ENCODE measurements at regions not wholly inside any gene's neighbourhood (a gene's known extent, or its start where the extent isn't known, plus 50 kb on each side); places are given as distances from the start of the nearest gene placed in this dataset.

- no peaks in the 10 kb centered on the region for H3K27me3 ChIP-seq (ENCODE audit: insufficient read depth, low read length, poor library complexity, severe bottlenecking)
- H3K79me2 ChIP-seq (ENCODE audit: insufficient read depth, low read length), result no peaks in the 10 kb centered on the region
- H3K9ac ChIP-seq (ENCODE audit: low read depth, low read length, poor library complexity, severe bottlenecking), result no peak overlapping the region
- TF ChIP-seq CTCF (conservative IDR thresholded peaks at IDR 0.05; ENCODE audit: low read length) (no peak), EZH2phosphoT487 (IDR thresholded peaks at IDR 0.05; ENCODE audit: borderline replicate concordance) (no peak)
- H4K20me1 ChIP-seq (ENCODE audit: insufficient read depth, low read length, poor library complexity, severe bottlenecking), result no peaks in the 10 kb centered on the region
- no peaks in the 10 kb centered on the region for H3K9me3 ChIP-seq (ENCODE audit: insufficient read depth, low read depth, low read length)
- H3F3A ChIP-seq (ENCODE audit: low read depth), result no peaks in the 10 kb centered on the region
- no peaks in the 10 kb centered on the region for H3K36me3 ChIP-seq (ENCODE audit: insufficient read depth, low read length)
- H2AFZ ChIP-seq (ENCODE audit: low read length), result no peak overlapping the region
- no peaks in the 10 kb centered on the region for H3K9me2 ChIP-seq (replicated peaks; ENCODE audit: low read depth, low read length)
- no peak overlapping the region for H3K4me2 ChIP-seq (ENCODE audit: low read depth, low read length, poor library complexity, severe bottlenecking)
- no peaks in the 10 kb centered on the region for H3K4me1 ChIP-seq (ENCODE audit: insufficient read depth, low read length, poor library complexity, severe bottlenecking)
- H3K4me3 ChIP-seq (ENCODE audit: low read length, poor library complexity, severe bottlenecking), result no peak overlapping the region
Measured at GRCh38 chr4:175469514-175469913, 342.6 kb downstream of the GPM6A start.

GRCh38 chr4:175470131-175470530 is 341.9 kb downstream of the GPM6A start:
- TF ChIP-seq CTCF (conservative IDR thresholded peaks at IDR 0.05; ENCODE audit: low read length), result no peak
- no peak for TF ChIP-seq EZH2phosphoT487 (IDR thresholded peaks at IDR 0.05; ENCODE audit: borderline replicate concordance)
- no peak overlapping the region for H3K4me2 ChIP-seq (ENCODE audit: low read depth, low read length, poor library complexity, severe bottlenecking)
- H3K9me2 ChIP-seq (replicated peaks; ENCODE audit: low read depth, low read length), result no peaks in the 10 kb centered on the region
- H4K20me1 ChIP-seq (ENCODE audit: insufficient read depth, low read length, poor library complexity, severe bottlenecking), result no peaks in the 10 kb centered on the region
- H3K4me3 ChIP-seq (ENCODE audit: low read length, poor library complexity, severe bottlenecking), result no peak overlapping the region
- H3K4me1 ChIP-seq (ENCODE audit: insufficient read depth, low read length, poor library complexity, severe bottlenecking), result no peaks in the 10 kb centered on the region
- no peak overlapping the region for H3K9ac ChIP-seq (ENCODE audit: low read depth, low read length, poor library complexity, severe bottlenecking)
- no peaks in the 10 kb centered on the region for H3K36me3 ChIP-seq (ENCODE audit: insufficient read depth, low read length)
- H3K79me2 ChIP-seq (ENCODE audit: insufficient read depth, low read length), result no peaks in the 10 kb centered on the region
- no peaks in the 10 kb centered on the region for H3F3A ChIP-seq (ENCODE audit: low read depth)
- H2AFZ ChIP-seq (ENCODE audit: low read length), result no peak overlapping the region
- no peaks in the 10 kb centered on the region for H3K27me3 ChIP-seq (ENCODE audit: insufficient read depth, low read length, poor library complexity, severe bottlenecking)
- H3K9me3 ChIP-seq (ENCODE audit: insufficient read depth, low read depth, low read length), result no peaks in the 10 kb centered on the region

- Histone ChIP-seq H3F3A (ENCODE audit: low read depth) (no peaks in the 10 kb centered on the region), H3K9me3 (ENCODE audit: insufficient read depth, low read depth, low read length) (no peaks in the 10 kb centered on the region), H3K9me2 (replicated peaks; ENCODE audit: low read depth, low read length) (no peaks in the 10 kb centered on the region), H3K27me3 (ENCODE audit: insufficient read depth, low read length, poor library complexity, severe bottlenecking) (no peaks in the 10 kb centered on the region), H3K9ac (ENCODE audit: low read depth, low read length, poor library complexity, severe bottlenecking) (no peak overlapping the region), H3K4me2 (ENCODE audit: low read depth, low read length, poor library complexity, severe bottlenecking) (no peak overlapping the region), H3K36me3 (ENCODE audit: insufficient read depth, low read length) (no peaks in the 10 kb centered on the region), H2AFZ (ENCODE audit: low read length) (no peak overlapping the region), H3K4me1 (ENCODE audit: insufficient read depth, low read length, poor library complexity, severe bottlenecking) (no peaks in the 10 kb centered on the region), H3K4me3 (ENCODE audit: low read length, poor library complexity, severe bottlenecking) (no peak overlapping the region), H4K20me1 (ENCODE audit: insufficient read depth, low read length, poor library complexity, severe bottlenecking) (no peaks in the 10 kb centered on the region), H3K79me2 (ENCODE audit: insufficient read depth, low read length) (no peaks in the 10 kb centered on the region)
- TF ChIP-seq EZH2phosphoT487 (IDR thresholded peaks at IDR 0.05; ENCODE audit: borderline replicate concordance) (no peak), CTCF (conservative IDR thresholded peaks at IDR 0.05; ENCODE audit: low read length) (no peak)
Measured at GRCh38 chr4:175480404-175480803, 331.7 kb downstream of the GPM6A start.
